ENCODE measurements at regions not wholly inside any gene's neighbourhood (a gene's known extent, or its start where the extent isn't known, plus 50 kb on each side); places are given as distances from the start of the nearest gene placed in this dataset.
A peak's percentile ranks its signal among the peaks of the same experiment; 100 is the strongest.

DNA sequence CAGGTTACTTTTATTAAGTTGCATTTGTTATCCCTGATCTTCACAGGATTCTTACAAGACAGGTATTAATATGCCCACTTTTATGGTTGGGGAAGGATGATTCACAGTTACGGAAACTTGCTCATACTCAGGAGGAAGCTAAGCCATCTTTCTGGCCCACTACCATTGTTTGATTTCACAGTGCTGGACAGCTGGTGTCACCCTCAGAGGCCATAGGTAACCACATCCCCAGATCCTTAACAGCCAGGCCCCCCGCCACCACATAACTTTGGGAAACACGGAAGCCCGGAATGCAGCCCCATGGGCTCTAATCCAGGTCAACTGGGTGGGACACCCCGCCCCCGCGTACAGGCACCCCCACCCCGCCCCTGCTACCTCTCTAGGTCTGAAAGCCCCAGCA is 119.7 kb downstream of the IRS2 start:
- DNase-seq (ENCODE audit: low read depth), result no peak
- TF ChIP-seq, protein P1, sequence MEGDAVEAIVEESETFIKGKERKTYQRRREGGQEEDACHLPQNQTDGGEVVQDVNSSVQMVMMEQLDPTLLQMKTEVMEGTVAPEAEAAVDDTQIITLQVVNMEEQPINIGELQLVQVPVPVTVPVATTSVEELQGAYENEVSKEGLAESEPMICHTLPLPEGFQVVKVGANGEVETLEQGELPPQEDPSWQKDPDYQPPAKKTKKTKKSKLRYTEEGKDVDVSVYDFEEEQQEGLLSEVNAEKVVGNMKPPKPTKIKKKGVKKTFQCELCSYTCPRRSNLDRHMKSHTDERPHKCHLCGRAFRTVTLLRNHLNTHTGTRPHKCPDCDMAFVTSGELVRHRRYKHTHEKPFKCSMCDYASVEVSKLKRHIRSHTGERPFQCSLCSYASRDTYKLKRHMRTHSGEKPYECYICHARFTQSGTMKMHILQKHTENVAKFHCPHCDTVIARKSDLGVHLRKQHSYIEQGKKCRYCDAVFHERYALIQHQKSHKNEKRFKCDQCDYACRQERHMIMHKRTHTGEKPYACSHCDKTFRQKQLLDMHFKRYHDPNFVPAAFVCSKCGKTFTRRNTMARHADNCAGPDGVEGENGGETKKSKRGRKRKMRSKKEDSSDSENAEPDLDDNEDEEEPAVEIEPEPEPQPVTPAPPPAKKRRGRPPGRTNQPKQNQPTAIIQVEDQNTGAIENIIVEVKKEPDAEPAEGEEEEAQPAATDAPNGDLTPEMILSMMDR (conservative IDR thresholded peaks at IDR 0.05; ENCODE audit: low read depth, low read length), result no peak
- H3K4me3 ChIP-seq (ENCODE audit: low read depth, low read length), result peak overlapping the region; percentile 6

DNA sequence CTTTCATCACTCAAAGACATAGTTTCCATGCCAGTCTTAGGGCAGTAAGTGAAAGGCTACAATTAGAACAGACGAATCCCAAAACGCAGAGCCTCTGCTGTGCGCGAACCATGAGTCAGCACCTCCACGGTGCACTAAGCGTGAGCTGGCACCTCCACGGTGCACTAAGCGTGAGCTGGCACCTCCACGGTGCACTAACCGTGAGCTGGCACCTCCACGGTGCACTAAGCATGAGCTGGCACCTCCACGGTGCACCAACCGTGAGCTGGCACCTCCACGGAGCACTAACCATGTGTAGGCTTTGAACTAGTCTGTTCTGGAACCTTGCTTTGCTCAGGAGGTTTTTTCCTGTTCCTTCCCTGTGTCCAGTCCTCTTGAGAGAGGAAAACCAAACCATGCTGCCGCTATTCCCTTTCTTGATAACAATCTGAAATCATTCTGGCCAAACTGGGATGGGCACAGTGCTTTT is 120.6 kb downstream of the IRS2 start:
- TF ChIP-seq, protein P1 (conservative IDR thresholded peaks at IDR 0.05; ENCODE audit: low read depth, low read length), result no peak
- H3K4me3 ChIP-seq (ENCODE audit: low read depth, low read length), result no peak overlapping the region
- DNase-seq (ENCODE audit: low read depth), result no peak

DNA sequence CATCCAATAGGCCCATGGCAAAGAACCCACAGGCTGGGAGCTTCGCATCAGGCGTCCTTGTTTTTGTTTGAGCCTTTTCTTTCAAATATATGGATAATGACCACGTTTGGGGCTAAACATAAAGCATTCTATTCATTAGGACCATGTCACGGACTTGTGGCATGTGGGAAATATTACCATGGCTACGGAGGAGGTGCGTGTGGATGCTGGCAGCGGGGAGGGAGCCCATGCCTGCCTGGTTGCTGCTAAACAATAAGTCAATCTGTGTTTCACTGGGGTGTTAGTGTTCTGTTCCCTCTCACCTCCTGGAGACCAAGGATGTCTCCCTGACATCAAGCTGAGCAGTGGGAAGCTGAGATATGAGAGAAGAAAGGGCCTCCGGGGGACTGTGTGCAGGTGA is 121.1 kb downstream of the IRS2 start:
- TF ChIP-seq, protein P1 (conservative IDR thresholded peaks at IDR 0.05; ENCODE audit: low read depth, low read length), result no peak
- no peak overlapping the region for H3K4me3 ChIP-seq (ENCODE audit: low read depth, low read length)
- no peak for DNase-seq (ENCODE audit: low read depth)

DNA sequence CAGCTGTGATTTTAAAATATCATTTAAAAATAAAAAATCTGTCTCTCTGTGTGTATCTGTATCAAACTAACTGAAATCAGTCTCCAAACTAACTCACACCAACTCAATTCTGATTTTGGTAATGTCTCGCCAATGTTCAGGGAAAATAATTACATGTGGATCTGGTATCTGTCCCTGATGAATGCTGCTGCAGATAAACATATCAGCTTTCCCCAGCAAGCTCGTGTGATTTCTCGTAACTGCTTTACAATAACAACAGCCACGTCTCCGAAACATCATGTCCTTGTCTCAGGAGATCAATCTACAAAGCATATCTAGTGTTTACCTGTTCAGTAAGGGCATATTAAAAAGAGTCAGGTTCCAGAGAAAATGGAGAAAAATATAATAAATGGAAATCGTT is 129.0 kb downstream of the IRS2 start:
- no peak for DNase-seq (ENCODE audit: low read depth)
- TF ChIP-seq, protein P1 (conservative IDR thresholded peaks at IDR 0.05; ENCODE audit: low read depth, low read length), result no peak
- no peak overlapping the region for H3K4me3 ChIP-seq (ENCODE audit: low read depth, low read length)

DNA sequence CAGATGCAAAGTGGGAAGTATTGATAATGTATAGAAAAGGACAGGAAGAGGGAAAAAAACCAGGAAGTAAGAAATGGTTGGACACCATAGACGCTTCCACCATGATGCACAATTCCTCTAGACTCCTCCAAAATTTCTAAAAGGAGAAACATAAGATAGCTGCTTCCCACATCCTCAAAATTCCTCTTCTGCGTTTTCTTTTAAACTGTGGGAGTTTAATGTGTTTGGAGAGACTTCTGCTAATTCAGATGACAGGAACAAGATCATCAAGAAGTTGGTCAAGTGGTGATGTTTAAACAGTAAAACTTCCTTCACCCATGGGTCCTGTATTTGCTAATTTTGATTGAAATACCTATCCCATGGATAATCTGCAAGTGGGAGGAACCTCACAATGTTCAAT is 130.2 kb downstream of the IRS2 start:
- TF ChIP-seq, protein P1 (conservative IDR thresholded peaks at IDR 0.05; ENCODE audit: low read depth, low read length), result no peak
- H3K4me3 ChIP-seq (ENCODE audit: low read depth, low read length), result no peak overlapping the region
- no peak for DNase-seq (ENCODE audit: low read depth)

DNA sequence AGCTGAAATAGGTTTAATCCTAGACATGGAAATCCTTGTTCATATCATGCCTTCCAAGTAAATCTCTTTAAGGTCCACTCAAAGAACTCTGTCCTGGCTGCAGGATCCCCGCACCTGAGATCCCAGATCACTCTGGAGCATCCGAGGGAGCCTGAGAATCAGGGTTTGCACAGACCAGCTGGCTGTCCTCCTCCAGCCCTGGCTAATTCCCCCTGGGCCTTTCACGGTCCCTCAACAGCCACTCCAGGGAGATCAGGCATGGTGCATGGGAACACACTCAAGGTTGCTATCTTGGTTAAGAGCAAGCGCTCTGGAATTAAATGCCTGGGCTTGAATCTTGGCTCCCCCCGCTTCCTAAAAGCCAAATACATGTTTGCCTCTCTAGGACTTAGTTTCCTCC is 130.8 kb downstream of the IRS2 start:
- no peak overlapping the region for H3K4me3 ChIP-seq (ENCODE audit: low read depth, low read length)
- DNase-seq (ENCODE audit: low read depth), result no peak
- TF ChIP-seq, protein P1 (conservative IDR thresholded peaks at IDR 0.05; ENCODE audit: low read depth, low read length), result no peak

DNA sequence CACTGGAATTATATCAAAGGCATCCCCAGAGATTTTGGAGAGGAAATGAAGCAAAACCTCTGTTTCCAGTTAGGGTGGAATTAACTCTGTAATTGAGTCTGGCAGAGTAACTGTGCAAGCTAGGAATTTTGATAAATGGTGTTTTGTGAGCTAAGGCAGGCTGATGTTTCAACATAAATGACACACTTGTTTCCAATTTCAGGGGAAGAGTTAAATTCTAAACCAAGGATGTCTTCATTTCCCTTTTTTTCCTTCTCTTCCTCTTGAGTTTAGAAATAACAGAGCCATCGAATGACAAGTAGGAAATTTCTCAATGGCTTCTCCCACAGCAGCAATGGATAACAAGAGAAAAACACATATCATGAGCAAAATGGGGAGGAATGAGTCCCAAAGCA is 131.2 kb downstream of the IRS2 start:
- TF ChIP-seq, protein P1 (conservative IDR thresholded peaks at IDR 0.05; ENCODE audit: low read depth, low read length), result no peak
- DNase-seq (ENCODE audit: low read depth), result no peak
- no peak overlapping the region for H3K4me3 ChIP-seq (ENCODE audit: low read depth, low read length)
